Activated naive CD4-positive, alpha-beta T cell treated with anti-CD3 and anti-CD28 coated beads, Interleukin-2, amount 50 U/mL, for 72 hours (primary cell): ENCODE measurements at regions not wholly inside any gene's neighbourhood (a gene's known extent, or its start where the extent isn't known, plus 50 kb on each side); places are given as distances from the start of the nearest gene placed in this dataset.
A peak's percentile ranks its signal among the peaks of the same experiment; 100 is the strongest.

Experiments used
- ATAC-seq, 2 donors: fragments of 150-1000 bp; cut with Tn5 transposase; 2 replicates each; pipeline ENCODE4 v1.10.0; 2021; ENCODE audit warnings: mild to moderate bottlenecking in 2 of 2, moderate library complexity in 2 of 2
- DNase-seq, 2 donors: peaks; one replicate each; pipeline ENCODE4 v3.0.0; 2021 to 2022; ENCODE audit warnings: low spot score in 2 of 2
- H3K27ac Mint-ChIP-seq, 2 donors: one replicate each; pipeline ENCODE4 v1.8.0; 2022; ENCODE audit warnings: mild to moderate bottlenecking in 2 of 2, mixed read lengths in 2 of 2
- H3K36me3 Mint-ChIP-seq, 2 donors: one replicate each; pipeline ENCODE4 v1.8.0; 2022; ENCODE audit warnings: mixed read lengths in 2 of 2
- H3K9me3 Mint-ChIP-seq, 2 donors: one replicate each; pipeline ENCODE4 v1.8.0; 2022; ENCODE audit warnings: mixed read lengths in 2 of 2

GRCh38 chr5:135227064-135228022 lies 171.7 kb downstream of the MACROH2A1 start:
- DNase-seq: no peak
- H3K9me3 Mint-ChIP-seq: no peaks in the 10 kb centered on the region
- no peaks in the 10 kb centered on the region for H3K36me3 Mint-ChIP-seq
- H3K27ac Mint-ChIP-seq: no peak overlapping the region
- no peak for ATAC-seq

DNA sequence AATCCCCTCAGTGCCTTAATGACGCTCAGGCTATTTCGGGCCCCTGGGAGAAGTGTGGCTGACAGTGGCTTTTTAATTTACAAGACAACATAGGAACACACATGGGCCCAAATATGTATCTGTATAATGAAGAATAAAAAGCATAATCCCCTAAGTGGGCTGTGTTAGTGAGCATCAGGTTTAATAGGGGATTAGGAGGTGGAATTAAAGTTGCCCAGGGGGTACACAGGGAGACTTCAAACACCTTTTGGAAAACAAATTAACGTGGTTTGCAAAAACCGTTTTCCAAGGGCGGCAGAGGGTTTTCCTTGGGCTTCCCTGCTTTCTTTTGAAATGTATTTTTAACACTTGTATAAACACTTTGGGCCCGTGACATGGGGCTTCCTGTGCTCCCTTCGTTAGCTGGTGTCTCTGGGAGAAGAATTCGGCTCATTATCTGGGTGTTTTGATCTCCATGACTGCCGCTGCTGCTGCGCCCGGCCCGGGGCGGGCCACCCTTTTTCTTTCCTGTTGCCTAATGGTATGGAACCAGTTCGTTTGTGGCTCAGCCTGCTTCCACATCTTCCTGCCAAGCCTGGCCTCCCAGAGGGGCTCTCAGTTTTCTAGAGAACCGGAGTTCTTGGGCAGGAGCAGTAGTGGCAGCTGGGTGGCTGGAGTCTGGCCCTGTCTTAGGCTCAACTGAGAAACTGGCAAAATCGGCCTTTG lies 173.0 kb downstream of the MACROH2A1 start:
- H3K27ac Mint-ChIP-seq: no peak overlapping the region
- H3K9me3 Mint-ChIP-seq: no peaks in the 10 kb centered on the region
- DNase-seq: no peak
- H3K36me3 Mint-ChIP-seq: no peaks in the 10 kb centered on the region
- ATAC-seq: no peak

GRCh38 chr5:135223891-135224625 lies 175.0 kb downstream of the MACROH2A1 start:
- H3K36me3 Mint-ChIP-seq: no peaks in the 10 kb centered on the region
- ATAC-seq: no peak
- DNase-seq: peak in 1 of 2 donors; percentile 34
- no peaks in the 10 kb centered on the region for H3K9me3 Mint-ChIP-seq
- peak overlapping the region in 1 of 2 donors; percentile 32 for H3K27ac Mint-ChIP-seq

- ATAC-seq (no peak), DNase-seq (peak in 1 of 2 donors; percentile 13)
- Mint-ChIP-seq H3K36me3 (no peaks in the 10 kb centered on the region), H3K27ac (no peak overlapping the region), H3K9me3 (no peaks in the 10 kb centered on the region)
Measured at GRCh38 chr5:135223404-135223803, 175.6 kb downstream of the MACROH2A1 start.

- DNase-seq: no peak
- no peaks in the 10 kb centered on the region for H3K9me3 Mint-ChIP-seq
- no peaks in the 10 kb centered on the region for H3K36me3 Mint-ChIP-seq
- H3K27ac Mint-ChIP-seq: no peak overlapping the region
- ATAC-seq: no peak
Measured at GRCh38 chr5:135222771-135223170, 176.3 kb downstream of the MACROH2A1 start.

- Mint-ChIP-seq H3K27ac (no peak overlapping the region), H3K36me3 (no peaks in the 10 kb centered on the region), H3K9me3 (no peaks in the 10 kb centered on the region)
- peak in 1 of 2 donors; percentile 44 for DNase-seq
- ATAC-seq: no peak
Measured at GRCh38 chr5:135222171-135222681, 176.8 kb downstream of the MACROH2A1 start.

DNA sequence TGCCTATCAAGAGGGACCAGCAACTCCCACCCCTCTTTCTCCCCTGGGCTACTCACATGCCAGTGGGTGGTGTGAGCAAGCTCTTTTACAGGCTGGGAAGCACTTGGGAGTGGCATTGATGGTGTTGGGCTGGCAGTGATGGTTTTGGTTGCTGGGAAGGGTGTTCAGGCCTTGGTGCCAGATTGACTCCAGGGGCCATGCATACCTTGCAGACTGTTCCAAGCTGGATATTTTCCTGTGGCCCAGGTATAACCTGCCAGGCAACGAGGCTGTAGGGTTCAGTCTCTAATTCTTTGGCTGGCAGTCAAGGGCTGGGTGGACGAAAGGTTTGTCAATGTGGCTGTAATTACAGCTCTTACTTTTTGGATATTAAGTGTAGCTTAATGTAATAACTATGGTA lies 177.3 kb downstream of the MACROH2A1 start:
- H3K9me3 Mint-ChIP-seq: no peaks in the 10 kb centered on the region
- DNase-seq: peak in 1 of 2 donors; percentile 18
- H3K27ac Mint-ChIP-seq: no peak overlapping the region
- no peak for ATAC-seq
- H3K36me3 Mint-ChIP-seq: no peaks in the 10 kb centered on the region

GRCh38 chr5:135221187-135221473 lies 177.9 kb downstream of the MACROH2A1 start:
- no peaks in the 10 kb centered on the region for H3K36me3 Mint-ChIP-seq
- no peak overlapping the region for H3K27ac Mint-ChIP-seq
- H3K9me3 Mint-ChIP-seq: no peaks in the 10 kb centered on the region
- ATAC-seq: no peak
- DNase-seq: no peak

GRCh38 chr5:135220394-135221186 lies 178.4 kb downstream of the MACROH2A1 start:
- peak in 1 of 2 donors; percentile 41 for DNase-seq
- H3K36me3 Mint-ChIP-seq: no peaks in the 10 kb centered on the region
- H3K27ac Mint-ChIP-seq: no peak overlapping the region
- H3K9me3 Mint-ChIP-seq: no peaks in the 10 kb centered on the region
- no peak for ATAC-seq

- DNase-seq: peak in 1 of 2 donors; percentile 7
- no peaks in the 10 kb centered on the region for H3K36me3 Mint-ChIP-seq
- ATAC-seq: no peak
- no peaks in the 10 kb centered on the region for H3K9me3 Mint-ChIP-seq
- no peak overlapping the region for H3K27ac Mint-ChIP-seq
Measured at GRCh38 chr5:135219868-135220267, 179.2 kb downstream of the MACROH2A1 start.

- no peak for ATAC-seq
- H3K27ac Mint-ChIP-seq: no peak overlapping the region
- no peaks in the 10 kb centered on the region for H3K36me3 Mint-ChIP-seq
- H3K9me3 Mint-ChIP-seq: no peaks in the 10 kb centered on the region
- peak in 1 of 2 donors; percentile 26 for DNase-seq
Measured at GRCh38 chr5:135218790-135219568, 180.1 kb downstream of the MACROH2A1 start.

DNA sequence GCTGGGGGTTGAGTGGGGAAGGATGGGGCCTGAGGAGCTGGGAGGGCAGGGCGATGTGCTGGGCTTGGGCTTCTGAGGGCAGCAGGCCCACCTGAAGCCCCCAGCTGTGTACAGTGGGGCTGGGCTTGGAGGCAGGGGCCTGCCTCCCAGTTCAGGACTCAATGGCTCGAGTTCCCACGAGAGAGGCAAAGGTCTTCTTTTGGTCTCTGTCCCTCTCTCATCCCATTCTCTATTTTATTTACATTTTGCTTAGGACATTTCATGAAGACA lies 180.6 kb downstream of the MACROH2A1 start:
- DNase-seq (peak in 1 of 2 donors; percentile 26), ATAC-seq (no peak)
- H3K9me3 Mint-ChIP-seq: no peaks in the 10 kb centered on the region
- H3K27ac Mint-ChIP-seq: no peak overlapping the region
- no peaks in the 10 kb centered on the region for H3K36me3 Mint-ChIP-seq

GRCh38 chr5:135217669-135218485 lies 181.2 kb downstream of the MACROH2A1 start:
- Mint-ChIP-seq H3K27ac (no peak overlapping the region), H3K9me3 (no peaks in the 10 kb centered on the region), H3K36me3 (no peaks in the 10 kb centered on the region)
- ATAC-seq (no peak), DNase-seq (peak in 1 of 2 donors; percentile 28)

GRCh38 chr5:135216471-135217343 lies 182.3 kb downstream of the MACROH2A1 start:
- peak in 1 of 2 donors; percentile 44 for DNase-seq
- Mint-ChIP-seq H3K36me3 (no peaks in the 10 kb centered on the region), H3K9me3 (no peaks in the 10 kb centered on the region), H3K27ac (no peak overlapping the region)
- ATAC-seq: no peak
